ENCODE measurements at regions not wholly inside any gene's neighbourhood (a gene's known extent, or its start where the extent isn't known, plus 50 kb on each side); places are given as distances from the start of the nearest gene placed in this dataset.

GRCh38 chr18:40233931-40234616, 1721.0 kb upstream of the PIK3C3 start:
- H4K20me1 ChIP-seq = no peaks in the 10 kb centered on the region
- no peak for TF ChIP-seq Cebpa-rat (IDR thresholded peaks at IDR 0.05)
- no peak overlapping the region for H3K27ac ChIP-seq
- H3K36me3 ChIP-seq = no peaks in the 10 kb centered on the region
- H3K4me2 ChIP-seq = no peak overlapping the region
- H3K9ac ChIP-seq = no peak overlapping the region
- no peaks in the 10 kb centered on the region for H3K27me3 ChIP-seq
- no peaks in the 10 kb centered on the region for H3K4me1 ChIP-seq
- no peak overlapping the region for H3K4me3 ChIP-seq
- H3K9me3 ChIP-seq = no peaks in the 10 kb centered on the region

- no peak for TF ChIP-seq Cebpa-rat (IDR thresholded peaks at IDR 0.05)
- Histone ChIP-seq H3K27me3 (no peaks in the 10 kb centered on the region), H3K9me3 (no peaks in the 10 kb centered on the region), H3K9ac (no peak overlapping the region), H3K4me1 (no peaks in the 10 kb centered on the region), H3K27ac (no peak overlapping the region), H3K4me3 (no peak overlapping the region), H3K36me3 (no peaks in the 10 kb centered on the region), H3K4me2 (no peak overlapping the region), H4K20me1 (no peaks in the 10 kb centered on the region)
Measured at GRCh38 chr18:40222776-40223175, 1732.3 kb upstream of the PIK3C3 start.

- no peak for TF ChIP-seq Cebpa-rat (IDR thresholded peaks at IDR 0.05)
- peaks cover 5% of the 10 kb centered on the region; the same call in 1 of the 2 replicates for H3K9me3 ChIP-seq
Measured at GRCh38 chr18:40216856-40217255, 1738.2 kb upstream of the PIK3C3 start.

GRCh38 chr18:40215979-40216378, 1739.1 kb upstream of the PIK3C3 start:
- Histone ChIP-seq H3K27me3 (no peaks in the 10 kb centered on the region), H3K27ac (no peak overlapping the region), H3K9me3 (peaks cover 5% of the 10 kb centered on the region; the same call in 1 of the 2 replicates), H3K4me1 (no peaks in the 10 kb centered on the region), H3K9ac (no peak overlapping the region), H3K36me3 (no peaks in the 10 kb centered on the region), H4K20me1 (no peaks in the 10 kb centered on the region), H3K4me2 (no peak overlapping the region), H3K4me3 (no peak overlapping the region)
- TF ChIP-seq Cebpa-rat (IDR thresholded peaks at IDR 0.05) = no peak

More at GRCh38 chr18:40216856-40217255, 1738.2 kb upstream of the PIK3C3 start:
- Histone ChIP-seq H3K4me3 (no peak overlapping the region), H3K9ac (no peak overlapping the region), H3K27me3 (no peaks in the 10 kb centered on the region), H3K4me1 (no peaks in the 10 kb centered on the region), H4K20me1 (no peaks in the 10 kb centered on the region), H3K4me2 (no peak overlapping the region), H3K27ac (no peak overlapping the region), H3K36me3 (no peaks in the 10 kb centered on the region)

- no peak for TF ChIP-seq Cebpa-rat (IDR thresholded peaks at IDR 0.05)
- H3K4me1 ChIP-seq = no peaks in the 10 kb centered on the region
- H3K4me3 ChIP-seq = no peak overlapping the region
- no peaks in the 10 kb centered on the region for H3K27me3 ChIP-seq
- H3K27ac ChIP-seq = no peak overlapping the region
- H4K20me1 ChIP-seq = no peaks in the 10 kb centered on the region
- H3K4me2 ChIP-seq = no peak overlapping the region
- no peaks in the 10 kb centered on the region for H3K36me3 ChIP-seq
- H3K9me3 ChIP-seq = 0 out of 2 replicates have a peak, but pooled peaks cover 2% of the 10 kb centered on the region
- H3K9ac ChIP-seq = no peak overlapping the region
Measured at GRCh38 chr18:40210696-40211095, 1744.3 kb upstream of the PIK3C3 start.

GRCh38 chr18:40208958-40209357, 1746.1 kb upstream of the PIK3C3 start:
- no peak for TF ChIP-seq Cebpa-rat (IDR thresholded peaks at IDR 0.05)
- Histone ChIP-seq H3K27me3 (no peaks in the 10 kb centered on the region), H3K4me3 (no peak overlapping the region), H3K36me3 (no peaks in the 10 kb centered on the region), H4K20me1 (no peaks in the 10 kb centered on the region), H3K9me3 (no peaks in the 10 kb centered on the region), H3K9ac (no peak overlapping the region), H3K4me2 (no peak overlapping the region), H3K4me1 (no peaks in the 10 kb centered on the region), H3K27ac (no peak overlapping the region)

GRCh38 chr18:40197711-40198110, 1757.3 kb upstream of the PIK3C3 start:
- no peak overlapping the region for H3K4me2 ChIP-seq
- no peak overlapping the region for H3K4me3 ChIP-seq
- H3K27ac ChIP-seq = no peak overlapping the region
- no peak for TF ChIP-seq Cebpa-rat (IDR thresholded peaks at IDR 0.05)
- no peaks in the 10 kb centered on the region for H3K27me3 ChIP-seq
- no peaks in the 10 kb centered on the region for H3K36me3 ChIP-seq
- H4K20me1 ChIP-seq = no peaks in the 10 kb centered on the region
- no peak overlapping the region for H3K9ac ChIP-seq
- H3K4me1 ChIP-seq = no peaks in the 10 kb centered on the region
- H3K9me3 ChIP-seq = no peaks in the 10 kb centered on the region

- H3K27ac ChIP-seq = no peak overlapping the region
- H3K4me2 ChIP-seq = no peak overlapping the region
- H3K4me1 ChIP-seq = no peaks in the 10 kb centered on the region
- no peak for TF ChIP-seq Cebpa-rat (IDR thresholded peaks at IDR 0.05)
- no peaks in the 10 kb centered on the region for H3K36me3 ChIP-seq
- H3K4me3 ChIP-seq = no peak overlapping the region
- no peaks in the 10 kb centered on the region for H4K20me1 ChIP-seq
- H3K27me3 ChIP-seq = no peaks in the 10 kb centered on the region
- H3K9ac ChIP-seq = no peak overlapping the region
- no peaks in the 10 kb centered on the region for H3K9me3 ChIP-seq
Measured at GRCh38 chr18:40186677-40187076, 1768.4 kb upstream of the PIK3C3 start.

- H3K4me3 ChIP-seq = no peak overlapping the region
- no peak overlapping the region for H3K4me2 ChIP-seq
- H3K9ac ChIP-seq = no peak overlapping the region
- H4K20me1 ChIP-seq = no peaks in the 10 kb centered on the region
- H3K4me1 ChIP-seq = no peaks in the 10 kb centered on the region
- H3K27ac ChIP-seq = no peak overlapping the region
- TF ChIP-seq Cebpa-rat (IDR thresholded peaks at IDR 0.05) = no peak
- no peaks in the 10 kb centered on the region for H3K9me3 ChIP-seq
- H3K36me3 ChIP-seq = no peaks in the 10 kb centered on the region
- no peaks in the 10 kb centered on the region for H3K27me3 ChIP-seq
Measured at GRCh38 chr18:40179729-40180461, 1775.1 kb upstream of the PIK3C3 start.

- H3K9me3 ChIP-seq = no peaks in the 10 kb centered on the region
- no peak overlapping the region for H3K9ac ChIP-seq
- no peak overlapping the region for H3K4me2 ChIP-seq
- TF ChIP-seq Cebpa-rat (IDR thresholded peaks at IDR 0.05) = no peak
- H3K4me3 ChIP-seq = no peak overlapping the region
- H3K27me3 ChIP-seq = no peaks in the 10 kb centered on the region
- H3K27ac ChIP-seq = no peak overlapping the region
- no peaks in the 10 kb centered on the region for H4K20me1 ChIP-seq
- no peaks in the 10 kb centered on the region for H3K4me1 ChIP-seq
- no peaks in the 10 kb centered on the region for H3K36me3 ChIP-seq
Measured at GRCh38 chr18:40168026-40168425, 1787.0 kb upstream of the PIK3C3 start.
